IMR-90 (cell line): ENCODE measurements at regions not wholly inside any gene's neighbourhood (a gene's known extent, or its start where the extent isn't known, plus 50 kb on each side); places are given as distances from the start of the nearest gene placed in this dataset.

ENCODE experiments used
- ATAC-seq: fragments of 200-7000 bp; cut with Tn5 transposase; 2 replicates; pipeline ENCODE4 v1.9.1; 2020; ENCODE audit warnings: low read depth, mild to moderate bottlenecking, moderate library complexity
- BruUV-seq: library from RNA; stranded (reverse); fragments of 400-500 nt; replicated peaks from 2 replicates; lab custom pipeline; 2021; lab: Mats Ljungman, UMichigan
- CTCF ChIA-PET: fragments of 300-600 bp; formaldehyde crosslinking; extraction: SDS; loops from one replicate; lab custom pipeline; 2021; ENCODE audit warnings: antibody characterized with exemption; lab: Yijun Ruan, JAX
- POLR2A ChIA-PET: fragments of 300-600 bp; sonication (Branson Sonifier 250); formaldehyde crosslinking; loops from one replicate; lab custom pipeline; 2022; ENCODE audit warnings: antibody characterized with exemption; ENCODE audit not compliant: unreplicated experiment; lab: Charles Lee
- DNase-seq: peaks from one replicate; pipeline ENCODE4 v3.0.0; 2013
- H2AFZ ChIP-seq: replicated peaks from 2 replicates; pipeline ENCODE3; 2013; ENCODE audit warnings: low read length, mild to moderate bottlenecking; ENCODE audit not compliant: poor library complexity
- H2AK5ac ChIP-seq: 2 replicates; pipeline ENCODE4 v1.6.1; 2013; ENCODE audit warnings: low read depth, low read length, inconsistent platforms
- H2AK9ac ChIP-seq: replicated peaks from 2 replicates; pipeline ENCODE3; 2013; ENCODE audit warnings: mild to moderate bottlenecking, low read depth, low read length, moderate library complexity; ENCODE audit not compliant: poor library complexity
- H2BK120ac ChIP-seq: 2 replicates; pipeline ENCODE4 v1.6.1; 2013; ENCODE audit warnings: low read depth, low read length, inconsistent platforms
- H2BK15ac ChIP-seq: 3 replicates; pipeline ENCODE4 v1.6.1; 2013; ENCODE audit warnings: low read depth, low read length, inconsistent platforms
- H2BK20ac ChIP-seq: 2 replicates; pipeline ENCODE4 v1.6.1; 2013; ENCODE audit warnings: low read depth, mild to moderate bottlenecking, inconsistent platforms, low read length, moderate library complexity
- H2BK5ac ChIP-seq: 2 replicates; pipeline ENCODE4 v1.6.1; 2013; ENCODE audit warnings: mild to moderate bottlenecking, low read depth, low read length, inconsistent platforms; ENCODE audit not compliant: poor library complexity, severe bottlenecking
- H3K14ac ChIP-seq: replicated peaks from 2 replicates; pipeline ENCODE4 v1.6.1; 2013; ENCODE audit warnings: low read depth, low read length, inconsistent platforms
- H3K18ac ChIP-seq: 2 replicates; pipeline ENCODE4 v1.6.1; 2013; ENCODE audit warnings: low read depth, low read length, control low read depth
- H3K23ac ChIP-seq: 2 replicates; pipeline ENCODE4 v1.6.1; 2013; ENCODE audit warnings: low read depth, low read length, inconsistent platforms
- H3K27ac ChIP-seq: 2 replicates; pipeline ENCODE4 v1.5.1; 2013; ENCODE audit warnings: mild to moderate bottlenecking, control low read depth, low read length; ENCODE audit not compliant: insufficient read depth
- H3K27me3 ChIP-seq: 2 replicates; pipeline ENCODE4 v1.6.1; 2013; ENCODE audit warnings: low read length; ENCODE audit not compliant: control insufficient read depth, insufficient read depth
- H3K36me3 ChIP-seq: 2 replicates; pipeline ENCODE4 v1.6.1; 2013; ENCODE audit warnings: low read length, mixed read lengths; ENCODE audit not compliant: control insufficient read depth, insufficient read depth
- H3K4ac ChIP-seq: 2 replicates; pipeline ENCODE4 v1.6.1; 2013; ENCODE audit warnings: low read depth, low read length, inconsistent platforms
- H3K4me1 ChIP-seq: 2 replicates; pipeline ENCODE4 v1.6.1; 2013; ENCODE audit warnings: low read length, mixed read lengths; ENCODE audit not compliant: control insufficient read depth, insufficient read depth
- H3K4me2 ChIP-seq: 2 replicates; pipeline ENCODE4 v1.6.1; 2013; ENCODE audit warnings: low read depth, mild to moderate bottlenecking, control low read depth, low read length, moderate library complexity
- H3K4me3 ChIP-seq: 2 replicates; pipeline ENCODE4 v1.5.1; 2013; ENCODE audit warnings: low read depth, mild to moderate bottlenecking, control low read depth, low read length, moderate library complexity; ENCODE audit not compliant: insufficient read depth
- H3K56ac ChIP-seq: 2 replicates; pipeline ENCODE4 v1.6.1; 2013; ENCODE audit warnings: low read length, inconsistent platforms; ENCODE audit not compliant: insufficient read depth; ENCODE audit errors: extremely low read depth
- H3K79me1 ChIP-seq, 2 experiments: 2 replicates each; pipeline ENCODE4 v1.6.1; 2013; ENCODE audit warnings: low read length in 2 of 2, inconsistent platforms in 1 of 2, low read depth in 1 of 2
- H3K9ac ChIP-seq: 2 replicates; pipeline ENCODE4 v1.6.1; 2013; ENCODE audit warnings: low read depth, low read length, control low read depth
- H3K9me1 ChIP-seq: 2 replicates; pipeline ENCODE4 v1.6.1; 2013; ENCODE audit warnings: low read length, inconsistent platforms; ENCODE audit not compliant: insufficient read depth
- H3K9me3 ChIP-seq: 2 replicates; pipeline ENCODE4 v1.6.1; 2013; ENCODE audit warnings: low read length; ENCODE audit not compliant: control insufficient read depth, insufficient read depth
- H4K20me1 ChIP-seq: 2 replicates; pipeline ENCODE4 v1.6.1; 2013; ENCODE audit warnings: low read length, inconsistent platforms; ENCODE audit not compliant: insufficient read depth
- H4K5ac ChIP-seq: 2 replicates; pipeline ENCODE4 v1.6.1; 2013; ENCODE audit warnings: mild to moderate bottlenecking, low read depth, low read length, control low read depth
- H4K8ac ChIP-seq, 2 experiments: 2 replicates each; pipeline ENCODE4 v1.6.1; 2013; ENCODE audit warnings: low read depth in 2 of 2, low read length in 2 of 2, control low read depth in 1 of 2, inconsistent platforms in 1 of 2
- H4K91ac ChIP-seq: 2 replicates; pipeline ENCODE4 v1.6.1; 2013; ENCODE audit warnings: low read depth, low read length, inconsistent platforms; ENCODE audit not compliant: insufficient read depth
- CEBPB ChIP-seq: IDR thresholded peaks from 2 replicates; pipeline ENCODE4 v1.6.1; 2012; ENCODE audit warnings: low read depth, low read length, improper control_type of control experiment
- MAFK ChIP-seq: IDR thresholded peaks from 2 replicates; pipeline ENCODE4 v1.6.1; 2012; ENCODE audit warnings: low read depth, low read length, improper control_type of control experiment
- WGBS, 2 experiments: methylation state at CpG; one replicate each; pipeline versions ENCODE4 v1.1.5 to v1.1.7; 2013; ENCODE audit warnings: missing lambda C conversion rate in 2 of 2; ENCODE audit not compliant: insufficient read length in 1 of 2; ENCODE audit errors: extremely low coverage in 2 of 2; 5-methylcytosine and 5-hydroxymethylcytosine counted together
- dilution Hi-C: fragments of 300-500 bp; cut with HindIII; formaldehyde crosslinking; loops from one replicate; pipeline ENCODE4 v1.14.3; 2018; ENCODE audit warnings: low sequenced_read_pairs; ENCODE audit not compliant: unreplicated experiment
- in situ Hi-C: fragments of 300-500 bp; cut with MboI; formaldehyde crosslinking; loops from 3 replicates; pipeline ENCODE4 v1.14.3; 2019; ENCODE audit warnings: low sequenced_read_pairs, inconsistent platforms, mixed read lengths
- intact Hi-C: fragments of 100-400 bp; cut with micrococcal nuclease; formaldehyde crosslinking; loops from 2 replicates; pipeline ENCODE4 v1.10.0; 2022

GRCh38 chr1:95650631-95651030, 416.6 kb downstream of the RWDD3 start:
- H3K9ac ChIP-seq: no peak overlapping the region
- no peak overlapping the region for H2BK15ac ChIP-seq
- no peaks in the 10 kb centered on the region for H3K36me3 ChIP-seq
- no peak overlapping the region for H3K4ac ChIP-seq
- in situ Hi-C loops: no loop called here
- H2AFZ ChIP-seq: no peak overlapping the region
- H2BK20ac ChIP-seq: no peak overlapping the region
- H3K9me1 ChIP-seq: no peaks in the 10 kb centered on the region
- no peaks in the 10 kb centered on the region for H3K9me3 ChIP-seq
- ATAC-seq: no peak
- WGBS, 2 experiments: 33% methylated on average over 1 of the region's 3 CpGs; no CpG with 5 or more reads in 1 of the 2 experiments
- no TSS peak for BruUV-seq
- H2AK9ac ChIP-seq: no peak overlapping the region
- H3K4me2 ChIP-seq: no peak overlapping the region
- no peak overlapping the region for H2BK5ac ChIP-seq
- H4K20me1 ChIP-seq: no peaks in the 10 kb centered on the region
- H3K27ac ChIP-seq: no peak overlapping the region
- no peak overlapping the region for H3K23ac ChIP-seq
- H4K8ac ChIP-seq: no peak overlapping the region
- ChIA-PET POLR2A (no interaction called here), CTCF (no interaction called here)
- H3K4me3 ChIP-seq: no peak overlapping the region
- no peak overlapping the region for H4K5ac ChIP-seq
- dilution Hi-C loops: no loop called here
- no peak for TF ChIP-seq MAFK
- peak; percentile 3; the same call in 1 of the 2 replicates for TF ChIP-seq CEBPB
- no peak for DNase-seq
- H3K18ac ChIP-seq: no peak overlapping the region
- no peak overlapping the region for H2AK5ac ChIP-seq
- no peak overlapping the region for H3K56ac ChIP-seq
- no peak overlapping the region for H3K14ac ChIP-seq
- H2BK120ac ChIP-seq: no peak overlapping the region
- intact Hi-C loops: no loop called here
- no peak overlapping the region for H4K91ac ChIP-seq
- no peaks in the 10 kb centered on the region for H3K4me1 ChIP-seq
- no peaks in the 10 kb centered on the region for H3K27me3 ChIP-seq
- no peaks in the 10 kb centered on the region for H3K79me1 ChIP-seq
